GM06990 (cell line): ENCODE measurements at regions not wholly inside any gene's neighbourhood (a gene's known extent, or its start where the extent isn't known, plus 50 kb on each side); places are given as distances from the start of the nearest gene placed in this dataset.

Experiments used
- DNase-seq: peaks from one replicate; pipeline ENCODE4 v3.0.0-alpha.2; 2011; ENCODE audit not compliant: insufficient read length; ENCODE audit errors: extremely low read depth
- H3K27me3 ChIP-seq: replicated peaks from 2 replicates; pipeline ENCODE4 v1.6.0; 2011; ENCODE audit warnings: low read length; ENCODE audit not compliant: control insufficient read depth, insufficient read depth
- H3K36me3 ChIP-seq: 2 replicates; pipeline ENCODE4 v1.5.1; 2011; ENCODE audit warnings: low read length; ENCODE audit not compliant: control insufficient read depth, insufficient read depth
- H3K4me3 ChIP-seq: replicated peaks from 2 replicates; pipeline ENCODE4 v1.5.1; 2011; ENCODE audit warnings: low read depth, mild to moderate bottlenecking, control low read depth, low read length
- TF ChIP-seq, protein P1 (sequence below): IDR thresholded peaks from 2 replicates; pipeline ENCODE4 v1.5.1; 2011; ENCODE audit warnings: low read length, control low read depth, mild to moderate bottlenecking, inconsistent platforms; ENCODE audit not compliant: insufficient read depth, poor library complexity, severe bottlenecking

DNA sequence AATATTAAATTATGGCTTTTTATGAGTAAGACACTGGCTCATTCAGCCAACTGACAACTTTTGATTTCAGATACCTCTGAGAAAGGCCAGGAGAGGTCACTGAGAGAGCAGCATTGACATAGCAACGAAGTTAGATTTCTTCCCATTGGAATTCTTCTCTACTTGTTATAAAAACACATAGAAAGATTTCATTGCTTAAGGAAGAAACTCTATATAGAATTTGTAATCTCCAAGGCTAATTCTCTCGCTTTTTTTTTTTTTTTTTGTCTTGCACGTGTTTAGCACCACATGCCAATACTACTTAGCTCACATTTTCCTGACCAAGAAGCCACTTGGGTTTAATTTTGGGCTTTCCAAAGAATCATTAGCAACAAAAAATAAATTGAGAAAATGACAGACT, 233.7 kb downstream of the CALCRL start:
- TF ChIP-seq, protein P1, sequence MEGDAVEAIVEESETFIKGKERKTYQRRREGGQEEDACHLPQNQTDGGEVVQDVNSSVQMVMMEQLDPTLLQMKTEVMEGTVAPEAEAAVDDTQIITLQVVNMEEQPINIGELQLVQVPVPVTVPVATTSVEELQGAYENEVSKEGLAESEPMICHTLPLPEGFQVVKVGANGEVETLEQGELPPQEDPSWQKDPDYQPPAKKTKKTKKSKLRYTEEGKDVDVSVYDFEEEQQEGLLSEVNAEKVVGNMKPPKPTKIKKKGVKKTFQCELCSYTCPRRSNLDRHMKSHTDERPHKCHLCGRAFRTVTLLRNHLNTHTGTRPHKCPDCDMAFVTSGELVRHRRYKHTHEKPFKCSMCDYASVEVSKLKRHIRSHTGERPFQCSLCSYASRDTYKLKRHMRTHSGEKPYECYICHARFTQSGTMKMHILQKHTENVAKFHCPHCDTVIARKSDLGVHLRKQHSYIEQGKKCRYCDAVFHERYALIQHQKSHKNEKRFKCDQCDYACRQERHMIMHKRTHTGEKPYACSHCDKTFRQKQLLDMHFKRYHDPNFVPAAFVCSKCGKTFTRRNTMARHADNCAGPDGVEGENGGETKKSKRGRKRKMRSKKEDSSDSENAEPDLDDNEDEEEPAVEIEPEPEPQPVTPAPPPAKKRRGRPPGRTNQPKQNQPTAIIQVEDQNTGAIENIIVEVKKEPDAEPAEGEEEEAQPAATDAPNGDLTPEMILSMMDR: no peak
- DNase-seq: no peak

DNA sequence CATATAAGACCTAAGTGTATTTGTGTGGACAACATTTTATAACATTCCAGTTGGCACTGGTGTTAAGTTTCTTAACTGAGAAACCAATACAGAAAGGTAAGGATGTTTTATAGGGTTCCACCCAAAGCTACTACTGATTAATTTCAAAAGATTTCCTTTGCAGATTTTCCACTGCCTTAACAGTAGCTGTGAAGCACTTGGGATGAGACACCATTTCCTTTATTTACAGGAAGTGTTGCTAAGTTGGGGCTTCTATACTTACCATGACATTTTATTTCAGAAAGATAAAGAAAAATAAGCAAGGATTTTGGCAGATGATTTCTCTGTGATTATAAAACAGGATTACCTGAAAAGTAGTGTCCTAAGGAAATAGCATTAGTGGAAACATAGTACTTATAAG, 234.3 kb downstream of the CALCRL start:
- H3K4me3 ChIP-seq: no peak overlapping the region
- H3K27me3 ChIP-seq: no peaks in the 10 kb centered on the region
- H3K36me3 ChIP-seq: no peaks in the 10 kb centered on the region
- TF ChIP-seq, protein P1: no peak
- no peak for DNase-seq

More for the DNA sequence above, 233.7 kb downstream of the CALCRL start:
- Histone ChIP-seq H3K36me3 (no peaks in the 10 kb centered on the region), H3K4me3 (no peak overlapping the region), H3K27me3 (no peaks in the 10 kb centered on the region)

DNA sequence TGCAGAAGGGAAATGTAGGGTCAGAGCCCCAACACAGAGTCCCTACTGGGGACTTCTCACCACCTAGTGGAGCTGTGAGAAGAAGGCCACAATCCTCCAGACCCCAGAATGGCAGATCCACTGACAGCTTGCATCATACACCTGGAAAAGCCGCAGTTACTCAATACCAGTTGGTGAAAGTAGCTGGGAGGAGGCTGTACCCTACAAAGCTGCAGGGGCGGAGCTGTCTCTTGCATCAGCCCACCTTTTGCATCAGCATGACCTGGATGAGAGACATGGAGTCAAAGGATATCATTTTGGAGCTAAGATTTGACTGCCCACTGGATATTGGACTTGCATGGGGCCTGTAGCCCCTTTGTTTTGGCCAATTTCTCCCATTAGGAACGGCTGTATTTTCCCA, 237.3 kb downstream of the CALCRL start:
- Histone ChIP-seq H3K36me3 (no peaks in the 10 kb centered on the region), H3K4me3 (no peak overlapping the region), H3K27me3 (no peaks in the 10 kb centered on the region; the same call in 1 of the 2 replicates)
- no peak for DNase-seq
- TF ChIP-seq, protein P1: no peak

DNA sequence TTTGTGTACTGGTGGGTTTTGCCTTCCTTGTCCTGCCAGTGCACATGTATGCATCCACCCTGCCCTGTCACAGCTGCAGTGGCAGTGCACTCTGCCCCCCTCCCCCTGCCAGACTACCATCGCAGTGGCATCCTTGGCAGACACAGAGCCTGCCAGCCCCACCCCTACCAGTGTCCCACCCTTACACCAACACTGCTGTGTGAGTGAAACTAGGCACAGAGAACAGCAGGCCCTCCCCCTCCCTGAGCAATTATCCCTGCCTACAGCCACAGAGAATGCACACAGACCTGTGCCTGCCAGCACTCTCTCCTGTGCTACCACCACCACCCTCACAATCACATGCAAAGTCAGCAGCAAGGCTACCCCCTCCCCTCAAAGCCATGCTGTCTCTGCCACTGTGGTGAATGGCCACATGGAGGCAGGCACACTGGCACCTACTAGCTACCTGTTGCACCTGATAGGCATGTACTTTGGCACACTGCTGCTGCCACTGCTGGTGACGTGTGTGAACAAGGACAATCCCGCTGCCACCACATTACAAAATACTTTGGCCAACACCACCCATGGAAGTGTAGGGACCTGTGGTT, 239.8 kb downstream of the CALCRL start:
- TF ChIP-seq, protein P1: no peak

DNA sequence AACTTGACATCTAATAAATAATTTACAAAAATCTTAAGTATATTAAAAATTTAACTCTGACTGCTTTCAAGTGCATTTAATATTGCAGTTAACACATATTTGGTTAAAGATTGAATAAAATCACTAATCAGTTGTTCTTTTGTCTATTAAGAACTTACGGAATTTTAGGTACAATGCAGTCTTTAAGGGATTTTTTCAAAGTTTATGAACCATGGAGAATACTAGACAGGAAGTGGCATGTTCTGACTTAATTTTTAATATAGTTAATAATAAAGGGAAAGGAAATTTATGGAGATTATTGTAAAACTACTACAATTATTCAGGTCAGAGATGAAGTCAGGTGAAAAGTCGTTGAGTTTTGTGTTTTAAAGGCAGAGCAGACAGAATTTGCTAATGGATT, 240.9 kb downstream of the CALCRL start:
- no peak overlapping the region for H3K4me3 ChIP-seq
- TF ChIP-seq, protein P1: no peak

More for the DNA sequence above, 239.8 kb downstream of the CALCRL start:
- Histone ChIP-seq H3K27me3 (no peaks in the 10 kb centered on the region; the same call in 1 of the 2 replicates), H3K36me3 (no peaks in the 10 kb centered on the region), H3K4me3 (no peak overlapping the region)
- DNase-seq: no peak

DNA sequence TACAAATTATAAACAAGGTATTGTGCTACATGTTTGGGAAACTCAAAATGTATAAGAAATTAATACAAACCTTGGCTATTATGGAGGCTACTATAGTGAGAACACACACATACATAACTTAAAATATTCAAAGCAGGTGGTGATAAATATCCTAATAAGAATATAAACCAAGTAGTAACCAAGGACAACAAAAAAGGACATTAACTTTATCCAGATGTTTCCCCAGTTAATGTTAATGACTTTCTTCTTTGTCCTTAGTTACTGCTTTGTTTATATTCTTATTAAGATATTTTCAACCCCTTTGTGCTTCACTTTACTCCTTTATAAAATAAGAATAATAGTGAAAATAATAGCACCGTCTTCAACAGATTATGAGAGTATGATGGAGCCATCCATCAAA, 241.6 kb downstream of the CALCRL start:
- no peaks in the 10 kb centered on the region; the same call in 1 of the 2 replicates for H3K27me3 ChIP-seq
- no peak for DNase-seq
- TF ChIP-seq, protein P1: no peak
- no peaks in the 10 kb centered on the region for H3K36me3 ChIP-seq
- H3K4me3 ChIP-seq: no peak overlapping the region

More for the DNA sequence above, 240.9 kb downstream of the CALCRL start:
- Histone ChIP-seq H3K27me3 (no peaks in the 10 kb centered on the region; the same call in 1 of the 2 replicates), H3K36me3 (no peaks in the 10 kb centered on the region)
- no peak for DNase-seq
